SKM-1 (cell line): ENCODE measurements at regions not wholly inside any gene's neighbourhood (a gene's known extent, or its start where the extent isn't known, plus 50 kb on each side); places are given as distances from the start of the nearest gene placed in this dataset.

Source experiments
- DNase-seq: peaks from one replicate; lab custom pipeline; 2025; ENCODE audit not compliant: unreplicated experiment; lab: John Stamatoyannopoulos, UW

DNA sequence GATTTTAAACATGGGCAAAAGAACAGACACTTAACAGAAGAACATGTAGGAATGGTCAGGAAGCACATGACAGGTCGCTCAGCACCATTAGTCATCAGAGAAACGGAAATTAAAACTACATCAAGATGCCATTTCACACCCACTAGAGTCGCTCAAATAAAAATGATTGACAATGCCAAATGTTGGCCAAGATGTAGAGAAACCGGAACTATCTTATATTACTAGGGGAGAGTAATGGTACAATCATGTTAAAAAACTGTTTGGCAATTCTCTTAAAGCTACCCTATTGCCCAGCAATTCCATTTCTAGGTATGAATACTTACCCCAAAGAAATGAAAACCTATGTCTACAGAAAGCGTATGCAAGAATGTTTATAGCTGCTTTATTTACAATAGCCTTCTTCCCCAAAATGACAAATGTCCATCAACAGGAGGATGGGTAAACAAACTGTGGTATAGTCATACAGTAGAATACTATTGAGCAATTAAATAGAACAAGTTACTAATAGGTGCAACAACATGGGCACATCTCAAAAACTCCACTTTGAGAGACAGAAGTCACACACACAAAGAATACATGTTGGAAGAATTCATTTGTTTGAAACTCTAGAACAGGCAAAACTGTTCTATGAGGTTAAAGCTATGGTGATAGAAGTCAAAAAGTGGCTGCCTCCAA is 92.8 kb downstream of the ETS2 start:
- no peak for DNase-seq

- DNase-seq = no peak
These were observed 92.0 kb downstream of the ETS2 start for GRCh38 chr21:38897532-38898421.

DNA sequence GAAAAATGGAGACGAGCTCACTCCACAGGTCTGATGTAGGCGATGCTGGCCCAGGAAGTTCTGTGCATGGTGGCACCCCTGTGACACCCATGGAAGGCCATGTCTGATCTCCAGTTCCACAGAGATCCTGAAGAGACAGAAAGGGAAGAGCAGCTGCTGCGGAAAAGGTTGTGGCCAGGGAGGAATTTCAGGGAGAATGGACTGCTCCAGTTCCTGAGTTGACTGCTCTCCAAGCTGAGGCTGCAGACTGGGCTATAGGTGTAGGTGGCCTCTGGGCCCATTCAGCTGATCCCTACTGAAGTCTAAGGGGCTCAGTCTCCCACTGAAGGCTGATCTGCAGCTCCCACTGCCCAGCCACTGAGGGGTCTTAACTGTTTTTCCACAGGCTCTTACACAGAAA is 89.2 kb downstream of the ETS2 start:
- DNase-seq = no peak

DNA sequence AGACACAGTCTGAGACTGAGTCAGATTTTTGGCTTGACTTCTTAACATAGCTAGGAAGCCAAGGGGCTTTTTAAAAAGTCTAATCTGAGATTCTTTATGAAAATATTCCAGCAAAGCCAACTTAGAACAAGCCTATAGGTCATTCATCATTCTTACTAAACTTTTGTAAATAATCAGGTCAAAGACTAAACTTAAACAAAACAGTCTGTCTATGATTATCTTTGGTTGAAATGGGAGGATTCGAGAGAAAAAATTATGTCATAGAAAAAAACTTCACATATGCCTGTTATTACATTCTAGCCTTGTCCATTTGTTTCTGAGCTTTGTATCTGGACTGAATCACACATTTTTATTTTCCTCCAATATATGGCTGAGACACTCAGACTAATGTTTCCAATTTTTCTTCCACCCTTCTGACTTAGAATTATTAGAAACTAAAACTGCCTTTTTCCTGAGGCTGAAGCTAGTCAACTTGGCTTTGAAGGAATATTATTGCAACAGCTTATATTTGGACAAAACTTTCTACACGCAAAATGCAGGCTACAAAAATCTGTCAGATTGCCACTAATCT is 83.3 kb downstream of the ETS2 start:
- no peak for DNase-seq

GRCh38 chr21:38887749-38888148 is 82.0 kb downstream of the ETS2 start:
- no peak for DNase-seq

GRCh38 chr21:38887062-38887686 is 81.4 kb downstream of the ETS2 start:
- no peak for DNase-seq

GRCh38 chr21:38885909-38886308 is 80.2 kb downstream of the ETS2 start:
- DNase-seq = no peak

- DNase-seq = no peak
These were observed 78.7 kb downstream of the ETS2 start for GRCh38 chr21:38884440-38884839.

DNA sequence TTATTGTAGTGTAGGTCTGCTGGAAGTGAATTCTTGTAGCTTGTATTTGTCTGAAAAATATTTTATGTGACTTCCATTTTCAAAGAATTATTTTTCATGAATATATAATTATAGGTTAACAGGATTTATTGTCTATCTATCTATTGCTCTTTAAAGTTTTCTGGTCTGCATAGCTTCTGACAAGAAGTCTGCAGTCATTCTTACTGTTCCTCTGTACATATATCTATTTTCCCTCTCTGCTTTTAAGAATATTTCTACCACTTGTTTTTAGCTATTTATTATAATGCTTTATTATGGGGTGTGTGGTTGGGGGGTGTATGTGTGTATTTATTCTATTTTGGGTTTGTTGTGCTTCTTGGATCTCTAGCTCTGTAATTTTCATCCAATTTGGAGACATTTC is 77.4 kb downstream of the ETS2 start:
- no peak for DNase-seq

- no peak for DNase-seq
These were observed 75.4 kb downstream of the ETS2 start for GRCh38 chr21:38881131-38881530.

DNA sequence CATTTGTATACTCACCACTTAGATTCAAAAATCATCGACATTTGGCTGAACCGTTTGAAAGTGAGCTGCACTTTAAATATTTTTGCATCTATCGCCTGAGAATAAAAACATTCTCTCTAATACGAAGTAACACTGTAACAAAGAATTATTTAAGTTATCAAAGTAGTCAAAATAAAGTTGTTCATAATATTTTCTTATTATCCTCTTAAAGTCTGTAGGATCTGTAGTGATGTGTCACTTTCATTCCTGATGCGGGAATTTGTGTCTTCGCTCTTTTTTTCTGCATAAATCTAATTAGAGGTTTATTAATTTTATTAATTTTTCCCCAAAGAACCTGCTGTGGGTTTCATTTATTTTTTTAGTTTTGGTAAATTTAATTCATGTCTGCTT is 74.8 kb downstream of the ETS2 start:
- DNase-seq = no peak

GRCh38 chr21:38879912-38880576 is 74.3 kb downstream of the ETS2 start:
- no peak for DNase-seq

DNA sequence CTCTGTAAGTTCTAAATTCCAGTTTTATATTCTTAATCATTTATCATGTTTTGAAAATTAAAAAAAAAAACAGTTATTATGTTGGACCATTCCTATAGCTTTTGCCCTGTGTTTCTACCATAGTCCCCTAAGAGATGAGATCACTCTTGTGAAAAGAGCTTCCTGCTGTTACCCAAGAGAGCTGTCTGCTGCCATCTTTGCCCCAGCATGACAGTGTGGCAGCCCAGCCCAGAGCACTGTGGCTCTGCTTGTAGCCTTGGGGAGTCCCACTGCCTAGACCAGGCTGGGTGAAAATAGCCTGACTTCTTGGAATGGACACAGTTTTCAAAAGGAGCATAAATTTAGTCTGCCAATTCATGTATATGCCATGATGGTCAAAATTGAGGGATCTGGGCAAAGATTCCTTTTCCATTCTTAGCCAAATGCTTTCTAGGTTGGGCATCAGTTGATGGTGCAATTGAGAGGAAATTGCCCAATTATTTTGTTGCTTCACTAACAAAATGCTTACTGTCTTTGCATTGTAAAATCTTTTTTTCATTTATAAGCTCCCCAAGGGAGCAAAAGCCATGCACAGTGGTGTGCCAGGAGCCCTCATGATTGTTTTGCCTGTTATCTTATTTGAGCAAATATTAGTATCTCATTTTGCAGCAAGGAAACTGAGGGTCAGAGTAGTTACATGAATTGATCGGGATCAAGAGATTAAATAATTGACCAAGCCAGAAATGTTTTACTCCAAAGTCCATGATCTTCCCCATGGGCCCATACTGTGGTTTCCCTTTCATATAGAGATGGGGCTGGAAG is 72.8 kb downstream of the ETS2 start:
- no peak for DNase-seq

DNA sequence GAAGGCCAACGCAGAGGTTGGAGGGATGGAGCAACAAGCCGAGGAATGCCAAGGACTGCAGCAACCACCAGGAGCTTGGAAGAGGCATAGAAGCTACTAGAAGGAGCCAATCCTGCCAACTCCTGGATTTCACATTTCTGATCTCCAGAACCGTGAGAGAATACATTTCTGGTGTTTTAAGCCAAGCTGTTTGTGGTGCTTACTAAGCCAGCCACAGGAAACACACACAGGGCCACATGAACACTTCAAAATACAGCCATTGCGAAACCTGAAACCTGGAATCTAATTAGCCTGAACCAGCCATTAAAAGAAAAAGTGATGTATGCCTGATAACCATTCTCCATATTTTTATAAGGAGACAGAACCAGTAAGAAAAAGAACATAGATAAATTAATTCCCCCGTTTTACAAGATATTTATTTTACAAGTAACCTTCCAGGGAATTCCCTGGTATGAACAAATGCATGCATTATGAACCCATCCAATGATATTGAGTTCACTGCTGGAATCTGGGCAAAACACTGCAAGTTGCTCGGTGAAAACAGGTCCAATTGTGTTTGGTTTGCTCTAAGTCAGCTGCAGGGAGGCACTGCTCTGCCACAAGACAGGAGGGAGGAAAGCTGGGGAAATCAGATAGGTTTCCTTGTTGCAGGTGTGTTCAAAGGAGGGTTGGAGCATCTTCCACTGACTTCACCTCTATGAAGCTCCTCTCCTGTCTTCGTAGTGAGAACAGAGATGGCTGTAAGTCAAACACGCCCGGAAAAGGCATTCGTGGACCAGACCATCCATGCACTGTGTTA is 70.2 kb downstream of the ETS2 start:
- no peak for DNase-seq
